ENCODE measurements at regions not wholly inside any gene's neighbourhood (a gene's known extent, or its start where the extent isn't known, plus 50 kb on each side); places are given as distances from the start of the nearest gene placed in this dataset.

DNA sequence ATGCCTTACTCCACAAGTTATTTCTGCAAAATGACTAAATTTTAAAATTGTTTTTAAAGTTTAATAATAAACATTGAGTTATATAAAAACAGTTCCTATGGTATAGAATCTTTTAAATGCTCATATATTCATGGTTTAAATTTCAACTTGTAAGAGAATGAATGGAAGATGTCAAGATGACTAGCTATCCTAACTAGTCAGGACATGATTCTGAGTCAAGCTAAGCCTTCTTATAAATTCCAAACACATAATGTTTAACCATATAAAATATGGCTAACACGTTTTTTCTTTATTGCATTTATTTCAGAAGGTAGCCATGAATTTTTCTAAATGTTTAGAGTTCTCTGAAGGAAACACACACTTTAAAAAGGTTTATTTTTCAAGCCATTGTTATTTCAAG is 320.4 kb downstream of the CBLN2 start:
- ChIA-PET CTCF (no interaction called here), POLR2A (ENCODE audit: low non-redundant PET) (no interaction called here)
- Histone ChIP-seq H3K4me1 (ENCODE audit: insufficient read depth, low read length, poor library complexity, severe bottlenecking) (no peaks in the 10 kb centered on the region), H3K27ac (ENCODE audit: low read depth, low read length, poor library complexity, severe bottlenecking) (no peak overlapping the region), H3K36me3 (ENCODE audit: insufficient read depth, low read length, poor library complexity, severe bottlenecking) (no peaks in the 10 kb centered on the region), H3K9me3 (ENCODE audit: low read depth, low read length, poor library complexity, severe bottlenecking) (no peaks in the 10 kb centered on the region), H3K4me3 (ENCODE audit: low read depth, low read length, poor library complexity, severe bottlenecking) (no peak overlapping the region), H3K27me3 (replicated peaks; ENCODE audit: insufficient read depth, low read depth, low read length, poor library complexity) (no peaks in the 10 kb centered on the region)
- intact Hi-C loops (cut with micrococcal nuclease; ENCODE audit: unreplicated experiment): no loop called here
- no TSS peak for BruUV-seq (replicated peaks)
- TF ChIP-seq EZH2 (IDR thresholded peaks at IDR 0.05; ENCODE audit: borderline replicate concordance, low read depth, low read length, poor library complexity, severe bottlenecking): no peak
- TF ChIP-seq, protein P1, sequence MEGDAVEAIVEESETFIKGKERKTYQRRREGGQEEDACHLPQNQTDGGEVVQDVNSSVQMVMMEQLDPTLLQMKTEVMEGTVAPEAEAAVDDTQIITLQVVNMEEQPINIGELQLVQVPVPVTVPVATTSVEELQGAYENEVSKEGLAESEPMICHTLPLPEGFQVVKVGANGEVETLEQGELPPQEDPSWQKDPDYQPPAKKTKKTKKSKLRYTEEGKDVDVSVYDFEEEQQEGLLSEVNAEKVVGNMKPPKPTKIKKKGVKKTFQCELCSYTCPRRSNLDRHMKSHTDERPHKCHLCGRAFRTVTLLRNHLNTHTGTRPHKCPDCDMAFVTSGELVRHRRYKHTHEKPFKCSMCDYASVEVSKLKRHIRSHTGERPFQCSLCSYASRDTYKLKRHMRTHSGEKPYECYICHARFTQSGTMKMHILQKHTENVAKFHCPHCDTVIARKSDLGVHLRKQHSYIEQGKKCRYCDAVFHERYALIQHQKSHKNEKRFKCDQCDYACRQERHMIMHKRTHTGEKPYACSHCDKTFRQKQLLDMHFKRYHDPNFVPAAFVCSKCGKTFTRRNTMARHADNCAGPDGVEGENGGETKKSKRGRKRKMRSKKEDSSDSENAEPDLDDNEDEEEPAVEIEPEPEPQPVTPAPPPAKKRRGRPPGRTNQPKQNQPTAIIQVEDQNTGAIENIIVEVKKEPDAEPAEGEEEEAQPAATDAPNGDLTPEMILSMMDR (conservative IDR thresholded peaks at IDR 0.05; ENCODE audit: low read depth, low read length): no peak
- no peak for DNase-seq (ENCODE audit: low spot score)

DNA sequence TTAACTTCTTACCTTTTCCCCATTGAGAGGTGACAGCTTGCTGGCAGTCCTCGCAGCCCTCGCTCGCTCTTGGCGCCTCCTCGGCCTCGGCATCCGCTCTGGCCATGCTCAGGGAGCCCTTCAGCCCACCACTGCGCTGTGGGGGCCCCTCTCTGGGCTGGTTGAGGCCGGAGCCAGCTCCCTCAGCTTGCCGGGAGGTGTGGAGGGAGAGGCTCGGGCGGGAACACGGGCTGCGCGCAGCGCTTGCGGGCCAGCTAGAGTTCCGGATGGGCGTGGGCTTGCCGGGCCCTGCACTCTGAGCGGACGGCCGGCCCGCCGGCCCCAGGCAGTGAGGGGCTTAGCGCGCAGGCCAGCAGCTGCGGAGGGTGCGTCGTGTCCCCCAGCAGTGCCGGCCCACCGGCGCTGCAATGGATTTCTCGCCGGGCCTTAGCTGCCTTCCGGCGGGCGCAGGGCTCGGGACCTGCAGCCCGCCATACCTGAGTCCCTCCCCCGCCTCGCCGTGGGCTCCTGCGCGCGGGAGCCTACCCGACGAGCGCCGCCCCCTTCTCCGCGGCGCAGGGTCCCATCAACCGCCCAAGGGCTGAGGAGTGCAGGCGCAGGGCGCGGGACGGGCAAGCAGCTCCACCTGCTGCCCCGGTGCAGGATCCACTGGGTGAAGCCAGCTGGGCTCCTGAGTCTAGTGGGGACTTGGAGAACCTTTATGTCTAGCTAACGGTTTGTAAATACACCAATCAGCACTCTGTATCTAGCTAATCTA is 335.0 kb downstream of the CBLN2 start:
- POLR2A ChIA-PET (ENCODE audit: low non-redundant PET): no interaction called here
- CTCF ChIA-PET: no interaction called here
- Histone ChIP-seq H3K27ac (ENCODE audit: low read depth, low read length, poor library complexity, severe bottlenecking) (no peak overlapping the region), H3K4me3 (ENCODE audit: low read depth, low read length, poor library complexity, severe bottlenecking) (no peak overlapping the region), H3K9me3 (ENCODE audit: low read depth, low read length, poor library complexity, severe bottlenecking) (no peaks in the 10 kb centered on the region), H3K36me3 (ENCODE audit: insufficient read depth, low read length, poor library complexity, severe bottlenecking) (no peaks in the 10 kb centered on the region), H3K4me1 (ENCODE audit: insufficient read depth, low read length, poor library complexity, severe bottlenecking) (peaks cover 8% of the 10 kb centered on the region), H3K27me3 (replicated peaks; ENCODE audit: insufficient read depth, low read depth, low read length, poor library complexity) (peaks cover 6% of the 10 kb centered on the region)
- TF ChIP-seq, protein P1 (conservative IDR thresholded peaks at IDR 0.05; ENCODE audit: low read depth, low read length): no peak
- no peak for TF ChIP-seq EZH2 (IDR thresholded peaks at IDR 0.05; ENCODE audit: borderline replicate concordance, low read depth, low read length, poor library complexity, severe bottlenecking)
- DNase-seq (ENCODE audit: low spot score): no peak
- intact Hi-C loops (cut with micrococcal nuclease; ENCODE audit: unreplicated experiment): no loop called here
- no TSS peak for BruUV-seq (replicated peaks)

DNA sequence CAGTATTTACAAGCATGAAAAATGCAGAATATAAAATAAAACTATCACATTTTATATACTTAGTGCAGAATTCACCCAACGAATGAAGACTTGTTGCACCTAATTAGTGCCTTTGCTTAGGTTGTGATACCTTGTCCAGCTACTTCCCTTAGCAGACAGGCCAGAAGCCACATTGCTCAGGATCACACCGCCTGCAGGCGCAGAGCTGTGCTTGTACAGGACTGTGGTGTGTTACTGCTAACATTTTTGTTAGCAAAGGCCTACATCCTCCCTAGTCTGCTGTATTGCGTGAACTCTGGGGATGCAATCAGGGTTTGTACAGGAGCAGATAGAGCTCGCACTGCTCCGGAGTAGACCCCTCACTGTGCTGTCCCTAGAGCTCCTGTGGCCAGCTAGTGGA is 336.9 kb downstream of the CBLN2 start:
- no peaks in the 10 kb centered on the region for H3K9me3 ChIP-seq (ENCODE audit: low read depth, low read length, poor library complexity, severe bottlenecking)
- H3K4me3 ChIP-seq (ENCODE audit: low read depth, low read length, poor library complexity, severe bottlenecking): no peak overlapping the region
- no peaks in the 10 kb centered on the region for H3K36me3 ChIP-seq (ENCODE audit: insufficient read depth, low read length, poor library complexity, severe bottlenecking)
- peak; percentile 2 for DNase-seq (ENCODE audit: low spot score)
- ChIA-PET CTCF (no interaction called here), POLR2A (ENCODE audit: low non-redundant PET) (no interaction called here)
- no TSS peak for BruUV-seq (replicated peaks)
- peaks cover 24% of the 10 kb centered on the region for H3K27me3 ChIP-seq (replicated peaks; ENCODE audit: insufficient read depth, low read depth, low read length, poor library complexity)
- H3K4me1 ChIP-seq (ENCODE audit: insufficient read depth, low read length, poor library complexity, severe bottlenecking): peaks cover 8% of the 10 kb centered on the region
- intact Hi-C loops (cut with micrococcal nuclease; ENCODE audit: unreplicated experiment): no loop called here
- H3K27ac ChIP-seq (ENCODE audit: low read depth, low read length, poor library complexity, severe bottlenecking): no peak overlapping the region
- no peak for TF ChIP-seq EZH2 (IDR thresholded peaks at IDR 0.05; ENCODE audit: borderline replicate concordance, low read depth, low read length, poor library complexity, severe bottlenecking)
- TF ChIP-seq, protein P1 (conservative IDR thresholded peaks at IDR 0.05; ENCODE audit: low read depth, low read length): no peak

Data from A673 (cell line).